ENCODE measurements at regions not wholly inside any gene's neighbourhood (a gene's known extent, or its start where the extent isn't known, plus 50 kb on each side); places are given as distances from the start of the nearest gene placed in this dataset.
A peak's percentile ranks its signal among the peaks of the same experiment; 100 is the strongest.

- Histone ChIP-seq H3K27me3 (no peaks in the 10 kb centered on the region), H3K9me3 (no peaks in the 10 kb centered on the region), H3K4me1 (peaks cover 0 to 2% (median 0%) of the 10 kb centered on the region in 4 donors), H3K36me3 (no peaks in the 10 kb centered on the region), H3K27ac (no peak overlapping the region), H3K4me3 (no peak overlapping the region)
- 66 to 69% methylated on average over 2 of the region's 2 CpGs for WGBS, 2 donors
- no peak for ATAC-seq (ENCODE audit: low FRiP score in 2 of 2)
- no peak for TF ChIP-seq POLR2AphosphoS5 (IDR thresholded peaks at IDR 0.05)
- TF ChIP-seq, protein P1, sequence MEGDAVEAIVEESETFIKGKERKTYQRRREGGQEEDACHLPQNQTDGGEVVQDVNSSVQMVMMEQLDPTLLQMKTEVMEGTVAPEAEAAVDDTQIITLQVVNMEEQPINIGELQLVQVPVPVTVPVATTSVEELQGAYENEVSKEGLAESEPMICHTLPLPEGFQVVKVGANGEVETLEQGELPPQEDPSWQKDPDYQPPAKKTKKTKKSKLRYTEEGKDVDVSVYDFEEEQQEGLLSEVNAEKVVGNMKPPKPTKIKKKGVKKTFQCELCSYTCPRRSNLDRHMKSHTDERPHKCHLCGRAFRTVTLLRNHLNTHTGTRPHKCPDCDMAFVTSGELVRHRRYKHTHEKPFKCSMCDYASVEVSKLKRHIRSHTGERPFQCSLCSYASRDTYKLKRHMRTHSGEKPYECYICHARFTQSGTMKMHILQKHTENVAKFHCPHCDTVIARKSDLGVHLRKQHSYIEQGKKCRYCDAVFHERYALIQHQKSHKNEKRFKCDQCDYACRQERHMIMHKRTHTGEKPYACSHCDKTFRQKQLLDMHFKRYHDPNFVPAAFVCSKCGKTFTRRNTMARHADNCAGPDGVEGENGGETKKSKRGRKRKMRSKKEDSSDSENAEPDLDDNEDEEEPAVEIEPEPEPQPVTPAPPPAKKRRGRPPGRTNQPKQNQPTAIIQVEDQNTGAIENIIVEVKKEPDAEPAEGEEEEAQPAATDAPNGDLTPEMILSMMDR (IDR thresholded peaks at IDR 0.05): no peak
- no peak for TF ChIP-seq EP300 (IDR thresholded peaks at IDR 0.05)
- TF ChIP-seq POLR2A (IDR thresholded peaks at IDR 0.05): no peak
- DNase-seq: no peak
Observed at GRCh38 chr2:126241001-126241400, 415.0 kb upstream of the GYPC start.

DNA sequence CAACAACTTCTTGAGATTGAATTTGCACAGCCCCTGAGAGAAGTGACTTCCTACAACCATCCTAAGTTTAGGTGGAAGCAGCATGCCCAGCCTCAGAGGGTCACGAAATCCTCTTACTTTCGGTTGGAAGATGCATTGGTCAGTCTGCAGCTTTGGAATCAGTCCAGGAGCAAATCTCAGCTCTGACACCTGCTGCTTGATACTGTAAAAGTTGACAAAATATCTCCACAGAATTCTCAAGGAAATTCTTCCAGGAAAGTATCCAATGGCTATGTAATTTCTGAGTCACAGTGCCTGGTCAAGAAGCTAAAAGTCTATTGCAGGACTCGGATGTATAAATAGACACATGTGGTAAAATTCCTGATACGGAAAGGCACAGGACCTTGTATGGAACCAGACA is 414.5 kb upstream of the GYPC start:
- ATAC-seq (ENCODE audit: low FRiP score in 2 of 2) (no peak), DNase-seq (no peak)
- H3K27me3 ChIP-seq: no peaks in the 10 kb centered on the region
- no peak overlapping the region for H3K4me3 ChIP-seq
- WGBS, 2 donors: 72 to 76% methylated on average over 4 of the region's 4 CpGs
- no peaks in the 10 kb centered on the region for H3K4me1 ChIP-seq
- no peak overlapping the region for H3K27ac ChIP-seq
- H3K36me3 ChIP-seq: no peaks in the 10 kb centered on the region
- TF ChIP-seq EP300 (IDR thresholded peaks at IDR 0.05) (no peak), POLR2A (IDR thresholded peaks at IDR 0.05) (no peak), POLR2AphosphoS5 (IDR thresholded peaks at IDR 0.05) (no peak)
- TF ChIP-seq, protein P1 (IDR thresholded peaks at IDR 0.05): no peak
- no peaks in the 10 kb centered on the region for H3K9me3 ChIP-seq

GRCh38 chr2:126244937-126245336 is 411.0 kb upstream of the GYPC start:
- no peak for ATAC-seq (ENCODE audit: low FRiP score in 2 of 2)

GRCh38 chr2:126253669-126254068 is 402.3 kb upstream of the GYPC start:
- no peak overlapping the region for H3K4me3 ChIP-seq
- no peaks in the 10 kb centered on the region for H3K36me3 ChIP-seq
- H3K27me3 ChIP-seq: no peaks in the 10 kb centered on the region
- no peak overlapping the region for H3K27ac ChIP-seq
- no peak for DNase-seq
- TF ChIP-seq POLR2A (IDR thresholded peaks at IDR 0.05) (no peak), EP300 (IDR thresholded peaks at IDR 0.05) (no peak), POLR2AphosphoS5 (IDR thresholded peaks at IDR 0.05) (no peak)
- TF ChIP-seq, protein P1 (IDR thresholded peaks at IDR 0.05): no peak
- no peak for ATAC-seq (ENCODE audit: low FRiP score in 2 of 2)
- WGBS, 2 donors: 71 to 92% methylated on average over 2 of the region's 2 CpGs
- H3K4me1 ChIP-seq: no peaks in the 10 kb centered on the region
- H3K9me3 ChIP-seq: no peaks in the 10 kb centered on the region

More at GRCh38 chr2:126244937-126245336, 411.0 kb upstream of the GYPC start:
- peak in 1 of 2 donors; percentile 29 for DNase-seq
- WGBS, 2 donors: 60 to 63% methylated on average over 3 of the region's 3 CpGs
- no peaks in the 10 kb centered on the region for H3K4me1 ChIP-seq
- H3K4me3 ChIP-seq: no peak overlapping the region
- no peak overlapping the region for H3K27ac ChIP-seq
- H3K27me3 ChIP-seq: no peaks in the 10 kb centered on the region
- H3K36me3 ChIP-seq: no peaks in the 10 kb centered on the region
- no peaks in the 10 kb centered on the region for H3K9me3 ChIP-seq
- TF ChIP-seq EP300 (IDR thresholded peaks at IDR 0.05) (no peak), POLR2A (IDR thresholded peaks at IDR 0.05) (no peak), POLR2AphosphoS5 (IDR thresholded peaks at IDR 0.05) (no peak)
- TF ChIP-seq, protein P1 (IDR thresholded peaks at IDR 0.05): peak in 2 of 6 experiments; percentile 28 to 29

DNA sequence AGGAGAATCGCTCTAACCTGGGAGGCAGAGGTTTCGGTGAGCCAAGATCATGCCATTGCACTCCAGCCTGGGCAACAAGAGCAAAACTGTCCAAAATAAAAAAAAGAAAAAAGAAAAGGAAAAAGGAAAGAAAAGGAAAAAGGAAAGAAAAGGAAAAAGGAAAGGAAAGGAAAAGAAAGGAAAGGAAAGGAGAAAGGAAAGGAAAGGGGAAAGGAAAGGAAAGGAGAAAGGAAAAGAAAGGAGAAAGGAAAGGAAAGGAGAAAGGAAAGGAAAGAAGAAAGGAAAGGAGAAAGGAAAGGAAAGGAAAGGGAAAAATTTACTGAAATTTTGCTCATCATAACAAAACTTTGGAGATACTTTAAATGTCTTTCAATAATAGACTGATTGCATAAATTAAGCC is 391.3 kb upstream of the GYPC start:
- H3K4me3 ChIP-seq: no peak overlapping the region
- no peaks in the 10 kb centered on the region for H3K27me3 ChIP-seq
- no peaks in the 10 kb centered on the region for H3K4me1 ChIP-seq
- ATAC-seq (ENCODE audit: low FRiP score in 2 of 2) (no peak), DNase-seq (no peak)
- TF ChIP-seq POLR2AphosphoS5 (IDR thresholded peaks at IDR 0.05): no peak
- TF ChIP-seq, protein P1 (IDR thresholded peaks at IDR 0.05): no peak
- no peak for TF ChIP-seq EP300 (IDR thresholded peaks at IDR 0.05)
- no peak for TF ChIP-seq POLR2A (IDR thresholded peaks at IDR 0.05)
- H3K9me3 ChIP-seq: no peaks in the 10 kb centered on the region
- no peak overlapping the region for H3K27ac ChIP-seq
- WGBS, 2 donors: 97 to 98% methylated on average over 2 of the region's 2 CpGs
- H3K36me3 ChIP-seq: no peaks in the 10 kb centered on the region
